OCI-M1 (cell line): ENCODE measurements at regions not wholly inside any gene's neighbourhood (a gene's known extent, or its start where the extent isn't known, plus 50 kb on each side); places are given as distances from the start of the nearest gene placed in this dataset.
A peak's percentile ranks its signal among the peaks of the same experiment; 100 is the strongest.
"Not testable (repeated sequence)": the region's sequence is repeated elsewhere in the genome, so short reads cannot be mapped to it uniquely, and the experiment has no call there.

Experiments used
- DNase-seq: peaks from one replicate; lab custom pipeline; 2025; lab: John Stamatoyannopoulos, UW

DNA sequence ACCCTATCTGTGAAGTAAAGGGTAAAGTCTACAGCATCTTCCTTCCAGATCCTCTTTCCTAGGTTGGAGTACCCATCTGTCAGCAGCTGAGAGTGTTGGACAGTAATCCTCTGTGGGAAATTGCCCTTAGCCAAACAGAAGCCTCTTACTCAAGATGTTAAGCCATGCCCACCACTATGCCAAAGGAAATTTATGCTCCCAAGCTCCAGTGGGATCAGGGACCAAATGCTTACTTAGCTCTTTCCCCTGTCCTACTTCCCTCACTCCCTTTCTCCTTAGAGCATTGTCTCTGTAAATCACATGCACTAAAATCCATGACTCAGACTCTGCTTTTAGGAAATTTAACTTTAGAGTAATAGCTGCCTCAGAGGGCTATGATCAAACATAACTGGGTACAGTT, 254.0 kb downstream of the BRINP2 start:
- no peak for DNase-seq

DNA sequence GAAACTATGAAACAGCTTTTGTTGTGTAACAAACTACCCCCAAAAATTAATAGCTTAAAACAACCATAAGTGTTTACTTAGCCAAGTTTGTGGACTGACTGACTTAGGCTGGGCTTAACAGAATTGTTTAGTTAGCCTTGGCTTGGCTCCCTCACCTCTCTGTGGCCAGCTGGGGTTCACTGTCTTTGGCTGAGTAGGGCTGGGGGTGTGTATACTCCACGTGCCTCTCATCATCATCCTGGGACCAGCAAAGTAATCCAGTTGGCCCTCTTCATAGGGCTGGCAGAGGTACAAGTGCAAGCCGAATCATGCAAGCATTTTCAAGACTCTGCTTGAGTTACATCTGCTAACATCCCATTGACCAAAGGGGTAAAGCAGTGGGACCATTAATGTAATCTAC, 252.3 kb downstream of the BRINP2 start:
- DNase-seq, result no peak

GRCh38 chr1:177413982-177414596, 243.3 kb downstream of the BRINP2 start:
- DNase-seq, result no peak

DNA sequence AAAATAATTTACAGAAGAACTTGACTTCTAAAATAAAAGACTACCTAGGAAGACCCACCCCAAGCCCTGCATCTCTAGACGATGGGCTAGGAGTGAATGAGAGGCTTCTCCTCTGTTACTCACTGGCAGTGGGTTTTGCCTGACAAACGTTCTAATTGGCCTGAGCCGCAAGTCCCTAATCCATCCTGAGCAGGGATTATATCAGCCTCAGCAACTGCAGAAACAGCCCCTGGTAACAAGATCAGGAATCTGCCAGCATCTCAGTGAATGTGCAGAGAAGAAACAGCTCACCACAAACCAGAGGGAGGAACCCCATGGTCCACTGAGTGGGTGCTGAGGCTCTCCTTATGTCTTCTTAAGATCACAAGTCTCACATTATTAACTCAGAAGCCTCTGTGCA, 240.6 kb downstream of the BRINP2 start:
- no peak for DNase-seq

- no peak for DNase-seq
These were observed 239.5 kb downstream of the BRINP2 start for GRCh38 chr1:177410179-177410766.

DNA sequence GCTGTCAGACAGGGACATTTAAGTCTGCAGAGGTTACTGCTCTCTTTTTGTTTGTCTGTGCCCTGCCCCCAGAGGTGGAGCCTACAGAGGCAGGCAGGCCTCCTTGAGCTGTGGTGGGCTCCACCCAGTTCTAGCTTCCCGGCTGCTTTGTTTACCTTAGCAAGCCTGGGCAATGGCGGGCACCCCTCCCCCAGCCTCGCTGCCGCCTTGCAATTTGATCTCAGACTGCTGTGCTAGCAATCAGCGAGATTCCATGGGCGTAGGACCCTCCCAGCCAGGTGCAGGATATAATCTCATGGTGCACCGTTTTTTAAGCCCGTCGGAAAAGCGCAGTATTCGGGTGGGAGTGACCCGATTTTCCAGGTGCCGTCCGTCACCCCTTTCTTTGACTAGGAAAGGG, 235.6 kb downstream of the BRINP2 start:
- DNase-seq, result not testable (repeated sequence)

DNA sequence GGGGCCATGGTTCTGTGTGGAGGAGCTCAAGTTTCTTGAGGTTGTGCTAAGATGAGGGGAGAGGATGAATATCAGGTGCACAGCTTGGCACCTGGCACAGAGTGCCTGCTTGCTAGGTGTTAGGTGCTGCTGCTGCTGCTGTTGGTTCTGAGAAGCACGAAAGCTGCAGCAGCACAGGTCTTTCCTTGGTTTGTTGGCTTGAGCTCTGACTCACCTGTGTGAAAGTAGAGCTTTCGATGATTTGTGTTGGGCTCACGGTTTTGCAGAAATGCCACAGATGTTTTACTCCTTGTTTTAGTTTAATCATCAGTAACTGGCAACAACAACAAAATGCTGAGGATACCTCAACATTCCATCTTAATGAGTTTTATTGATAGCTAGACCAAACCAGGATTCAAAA, 221.6 kb downstream of the BRINP2 start:
- no peak for DNase-seq

GRCh38 chr1:177385760-177386698, 215.3 kb downstream of the BRINP2 start:
- DNase-seq, result no peak

- DNase-seq, result no peak
These were observed 213.7 kb downstream of the BRINP2 start for GRCh38 chr1:177384461-177384860.

DNA sequence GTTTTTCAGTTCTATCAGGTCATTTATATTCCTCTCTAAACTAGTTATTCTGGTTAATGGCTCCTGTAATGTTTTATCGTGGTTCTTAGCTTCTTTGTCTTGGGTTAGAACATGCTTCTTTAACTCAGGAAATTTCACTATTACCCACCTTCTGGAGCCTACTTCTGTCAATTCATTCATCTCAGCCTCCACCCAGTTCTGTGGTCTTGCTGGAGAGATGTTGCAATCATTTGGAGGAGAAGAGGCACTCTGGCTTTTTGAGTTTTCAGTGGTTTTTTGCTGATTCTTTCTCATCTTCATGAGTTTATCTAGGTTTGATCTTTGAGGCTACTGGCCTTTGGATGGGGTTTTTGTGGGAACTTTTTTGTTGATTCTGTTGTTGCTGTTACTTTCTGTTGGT, 213.0 kb downstream of the BRINP2 start:
- peak; percentile 77 for DNase-seq

GRCh38 chr1:177377866-177378265, 207.1 kb downstream of the BRINP2 start:
- DNase-seq, result no peak

DNA sequence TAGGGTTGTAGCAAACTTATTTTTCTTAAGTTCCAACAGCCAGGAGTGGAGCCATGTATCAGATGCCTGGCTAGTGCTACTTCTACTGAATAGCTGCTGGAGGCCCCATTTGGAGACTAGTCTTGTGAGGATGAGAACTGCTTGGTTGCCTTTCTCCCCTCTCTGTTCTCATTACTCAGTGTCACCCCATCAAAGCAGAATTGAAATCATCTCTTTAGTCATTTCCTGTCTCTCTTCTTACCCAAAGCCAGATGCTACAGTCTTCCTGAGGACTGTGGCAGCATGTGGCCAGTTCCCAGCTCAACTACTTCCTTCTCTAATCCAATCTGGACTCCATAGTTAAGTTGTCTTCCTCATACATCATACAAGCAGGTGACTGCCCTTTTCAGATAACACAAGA, 197.5 kb downstream of the BRINP2 start:
- no peak for DNase-seq

GRCh38 chr1:177366091-177366490, 195.3 kb downstream of the BRINP2 start:
- DNase-seq, result no peak

GRCh38 chr1:177360791-177361190, 190.0 kb downstream of the BRINP2 start:
- no peak for DNase-seq

DNA sequence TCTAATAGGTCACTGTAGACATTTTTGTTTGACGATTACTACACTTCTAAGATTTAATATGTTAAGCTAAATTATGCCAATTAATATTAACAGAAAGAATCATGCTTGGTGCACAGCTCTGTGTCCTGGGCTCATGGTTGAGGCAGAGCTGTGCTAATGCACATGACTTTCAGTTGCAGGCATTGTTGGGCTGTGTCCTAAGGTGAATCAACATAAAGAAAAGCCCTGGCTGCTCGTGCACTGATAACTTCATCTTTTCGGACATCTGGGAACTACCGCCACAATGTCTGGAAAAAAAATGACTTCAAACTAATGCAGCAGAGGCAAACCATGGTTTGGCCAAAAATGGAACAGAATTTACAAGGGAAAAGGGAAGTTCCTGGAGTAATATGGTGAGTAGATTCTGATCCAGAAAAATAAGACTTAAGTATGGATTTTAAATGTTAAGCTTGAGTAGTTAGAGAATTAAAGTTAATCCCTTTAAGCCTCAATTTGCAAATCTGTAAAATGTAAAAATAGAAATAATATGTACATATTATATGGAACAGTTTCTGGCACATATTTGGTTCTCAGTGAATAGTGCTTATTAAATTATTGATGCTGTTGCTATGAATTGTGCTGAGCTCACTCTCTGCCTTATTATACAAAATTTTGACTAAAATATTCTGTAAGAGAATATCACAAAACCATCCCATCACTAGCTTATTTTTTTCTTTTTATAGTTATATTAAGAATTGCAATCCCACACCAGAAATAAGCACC, 186.1 kb downstream of the BRINP2 start:
- peak; percentile 11 for DNase-seq

- DNase-seq, result peak; percentile 43
These were observed 184.8 kb downstream of the BRINP2 start for GRCh38 chr1:177355575-177355974.

DNA sequence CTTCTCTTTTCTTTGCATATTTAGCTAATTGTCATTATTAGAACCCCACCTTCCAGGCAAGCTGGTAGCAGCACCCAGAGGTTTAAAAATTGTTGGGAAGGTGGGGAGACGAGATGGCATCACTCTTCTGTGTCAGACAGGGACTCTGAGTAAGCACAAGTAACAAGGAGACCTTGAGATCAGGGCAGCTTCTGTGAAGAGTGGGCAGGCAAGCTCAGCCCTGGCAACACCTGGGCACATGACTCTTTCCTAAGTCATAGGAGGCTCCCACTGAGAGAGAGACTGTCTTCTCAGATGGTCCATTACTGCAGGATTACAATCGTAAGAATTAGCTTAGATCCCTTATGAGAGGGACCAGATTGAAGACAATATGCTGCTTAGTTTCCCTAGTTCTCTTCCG, 183.5 kb downstream of the BRINP2 start:
- no peak for DNase-seq

GRCh38 chr1:177351361-177352108, 180.8 kb downstream of the BRINP2 start:
- DNase-seq, result peak; percentile 53

DNA sequence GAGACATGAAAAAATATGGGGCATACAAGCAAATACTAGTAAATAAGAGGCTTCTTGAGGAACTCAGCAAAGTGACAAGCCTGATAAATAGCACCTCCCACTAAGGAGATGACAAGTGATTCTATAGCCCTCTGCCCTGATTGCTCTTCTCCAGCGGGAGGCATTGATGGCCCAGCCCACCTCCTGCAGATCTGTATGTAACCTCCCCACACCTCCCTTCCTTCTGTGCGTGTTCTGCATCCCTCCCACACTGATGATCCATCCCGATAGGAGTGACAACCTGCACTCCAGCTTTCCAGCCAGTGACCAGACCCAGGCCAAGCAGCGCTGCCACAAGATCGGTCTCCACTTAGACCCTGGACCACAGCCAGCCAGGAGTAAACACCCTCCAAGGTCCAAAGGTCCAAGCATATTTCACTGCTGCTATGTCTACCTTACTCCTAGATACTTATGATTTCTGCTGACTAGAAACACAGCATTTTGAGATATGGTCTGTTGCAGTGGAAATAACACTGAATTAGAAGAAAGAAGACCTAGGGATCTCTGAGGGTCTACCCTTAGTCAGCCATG, 176.1 kb downstream of the BRINP2 start:
- DNase-seq, result no peak

GRCh38 chr1:177343445-177343844, 172.7 kb downstream of the BRINP2 start:
- DNase-seq, result no peak

DNA sequence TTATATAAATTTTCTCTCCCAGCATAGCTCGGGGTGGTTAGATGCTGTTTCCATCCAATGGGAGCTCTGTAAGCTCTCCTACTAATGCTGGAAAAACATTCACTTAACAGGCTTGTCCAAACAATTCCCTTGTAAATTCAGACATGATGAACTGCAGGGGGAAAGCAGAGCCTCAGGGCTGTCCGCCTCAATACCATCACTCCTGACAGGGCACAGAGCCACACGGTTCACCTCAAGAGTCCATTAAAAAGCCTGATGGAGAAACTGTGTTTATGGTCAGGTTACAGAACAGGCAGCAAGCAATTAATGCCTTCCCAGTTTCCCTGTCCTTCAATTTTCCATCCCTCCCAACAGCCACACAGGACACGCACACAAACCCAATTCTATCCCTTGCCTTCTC, 171.0 kb downstream of the BRINP2 start:
- DNase-seq, result no peak
